SU-DHL-6 (cell line): ENCODE measurements at regions not wholly inside any gene's neighbourhood (a gene's known extent, or its start where the extent isn't known, plus 50 kb on each side); places are given as distances from the start of the nearest gene placed in this dataset.

ENCODE experiments used
- CTCF ChIP-seq: fragments of 200-600 bp; sonication (generic); IDR thresholded peaks from one replicate; pipeline ENCODE4 v1.5.1; 2017; ENCODE audit warnings: antibody characterized with exemption, mild to moderate bottlenecking, low read length, moderate library complexity; ENCODE audit not compliant: insufficient read depth, poor library complexity, severe bottlenecking
- EZH2phosphoT487 ChIP-seq: fragments of 200-600 bp; sonication (generic), shearing (Covaris generic); conservative IDR thresholded peaks from 2 replicates; pipeline ENCODE4 v1.6.1; 2018; ENCODE audit warnings: mild to moderate bottlenecking, antibody characterized with exemption, low read length, moderate library complexity, mixed read lengths

- TF ChIP-seq CTCF (no peak), EZH2phosphoT487 (no peak)
These were observed 166.6 kb upstream of the PDE3A start for GRCh38 chr12:20201733-20202132.
